ENCODE measurements at regions not wholly inside any gene's neighbourhood (a gene's known extent, or its start where the extent isn't known, plus 50 kb on each side); places are given as distances from the start of the nearest gene placed in this dataset.
A peak's percentile ranks its signal among the peaks of the same experiment; 100 is the strongest.

DNA sequence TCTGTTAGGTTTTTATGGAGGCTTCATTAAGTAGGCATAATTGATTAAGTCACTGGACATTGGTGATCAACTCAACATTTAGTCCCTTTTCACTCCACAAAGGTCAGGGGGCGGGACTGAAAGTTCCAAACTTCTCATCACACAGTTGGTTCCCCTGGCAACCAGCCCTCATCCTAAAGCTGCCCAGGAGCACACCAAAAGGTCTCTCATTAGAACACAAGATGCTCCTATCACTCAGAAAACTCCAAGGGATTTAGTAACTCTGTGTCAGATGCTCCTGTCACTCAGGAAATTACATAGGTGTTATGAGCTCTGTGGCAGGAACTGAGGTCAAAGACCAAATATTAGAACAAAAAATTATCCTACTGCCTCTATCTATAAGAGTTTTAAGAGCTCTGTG, 321.5 kb downstream of the OTOL1 start:
- DNase-seq = no peak

DNA sequence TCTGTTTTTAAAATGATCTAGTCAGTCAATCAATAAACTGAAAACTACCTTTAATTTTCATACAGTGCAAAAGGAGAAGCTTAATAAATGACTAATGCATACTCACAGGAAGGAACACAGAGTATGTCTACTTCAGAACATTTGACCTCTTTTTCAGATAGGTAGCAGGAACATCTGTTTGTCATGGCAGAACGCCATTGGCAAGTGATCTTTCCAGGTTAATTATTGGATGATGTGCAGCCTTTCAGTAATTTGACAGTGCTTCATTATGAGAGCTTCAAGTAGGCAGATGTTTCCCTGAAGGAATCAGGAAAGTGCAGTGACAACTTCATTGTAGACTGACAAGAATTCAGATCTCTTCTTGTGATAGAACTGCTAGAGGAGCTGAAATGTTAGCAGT, 325.0 kb downstream of the OTOL1 start:
- no peak for DNase-seq

DNA sequence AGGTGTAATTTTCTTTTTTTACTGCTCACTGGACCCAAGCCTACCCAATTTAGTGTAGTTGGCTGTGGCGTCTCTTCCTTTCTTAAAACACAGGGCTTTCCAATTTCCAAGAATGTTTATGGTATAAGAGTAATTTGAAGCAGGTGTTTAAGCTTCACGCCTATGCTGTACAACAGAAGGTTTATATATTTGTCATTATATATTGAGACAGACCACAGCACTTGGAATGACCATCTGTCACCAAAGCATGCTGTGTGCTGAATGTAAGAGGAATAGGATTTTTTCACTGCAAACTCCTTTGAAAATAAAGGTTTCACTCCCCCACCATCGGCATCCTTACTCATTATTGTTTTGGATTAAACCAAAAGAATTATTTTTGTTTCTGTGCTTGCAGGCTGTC, 325.7 kb downstream of the OTOL1 start:
- no peak for DNase-seq

DNA sequence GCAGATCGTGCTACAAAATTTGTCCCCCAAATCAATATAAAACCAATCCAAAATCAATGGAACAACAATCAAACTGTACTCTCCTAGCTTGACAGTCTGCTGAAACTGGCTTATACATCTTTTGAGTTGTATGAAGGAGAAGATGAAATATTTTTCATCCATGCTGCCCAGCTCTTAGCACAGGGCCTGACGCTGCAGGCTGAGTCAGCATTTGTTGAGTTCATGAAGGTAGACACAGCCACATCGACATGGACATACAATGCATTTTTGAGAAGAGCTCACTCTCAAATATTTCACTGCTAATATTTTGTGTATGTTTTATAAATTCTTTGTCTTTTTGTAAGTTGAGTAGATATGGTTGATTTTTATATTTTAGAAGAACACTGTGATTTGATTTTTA, 327.3 kb downstream of the OTOL1 start:
- DNase-seq = no peak

DNA sequence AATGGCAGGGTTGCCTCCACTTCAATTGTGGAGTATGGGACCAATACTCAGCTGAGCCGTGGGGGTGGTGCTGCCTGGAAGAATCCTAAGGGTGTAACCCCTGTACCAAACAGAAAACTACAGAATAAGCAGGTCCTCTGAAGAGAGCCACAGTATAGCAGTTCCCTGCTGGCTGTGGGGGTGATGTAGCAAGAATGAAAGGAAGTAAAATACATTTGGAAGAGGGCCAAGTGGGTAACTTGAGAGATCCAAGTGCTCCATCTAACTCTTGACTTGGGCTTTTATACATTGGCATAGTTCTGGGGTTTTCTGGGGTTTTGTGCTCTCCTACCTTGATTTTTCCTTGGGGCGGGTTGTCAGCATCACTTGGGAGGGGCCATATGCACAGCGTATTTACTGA, 341.4 kb downstream of the OTOL1 start:
- no peak for DNase-seq

DNA sequence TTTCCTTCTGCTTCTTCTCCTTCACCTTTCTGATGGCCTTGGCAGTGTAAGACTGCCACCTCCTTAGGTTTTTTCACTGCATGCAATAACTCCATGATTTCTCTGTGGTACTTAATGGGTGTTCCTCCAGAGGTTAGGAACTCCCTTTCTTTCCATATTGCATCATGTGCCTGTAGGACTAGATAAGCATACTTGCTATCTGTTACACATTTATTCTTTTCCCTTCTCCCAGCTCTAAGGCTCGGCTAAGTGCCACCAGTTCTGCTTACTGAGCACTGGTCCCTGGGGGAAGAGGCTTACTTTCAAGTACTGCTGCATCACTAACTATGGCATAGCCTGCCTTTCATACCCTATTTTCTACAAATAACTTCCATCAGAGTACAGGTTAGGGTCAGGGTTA, 351.8 kb downstream of the OTOL1 start:
- DNase-seq = no peak

DNA sequence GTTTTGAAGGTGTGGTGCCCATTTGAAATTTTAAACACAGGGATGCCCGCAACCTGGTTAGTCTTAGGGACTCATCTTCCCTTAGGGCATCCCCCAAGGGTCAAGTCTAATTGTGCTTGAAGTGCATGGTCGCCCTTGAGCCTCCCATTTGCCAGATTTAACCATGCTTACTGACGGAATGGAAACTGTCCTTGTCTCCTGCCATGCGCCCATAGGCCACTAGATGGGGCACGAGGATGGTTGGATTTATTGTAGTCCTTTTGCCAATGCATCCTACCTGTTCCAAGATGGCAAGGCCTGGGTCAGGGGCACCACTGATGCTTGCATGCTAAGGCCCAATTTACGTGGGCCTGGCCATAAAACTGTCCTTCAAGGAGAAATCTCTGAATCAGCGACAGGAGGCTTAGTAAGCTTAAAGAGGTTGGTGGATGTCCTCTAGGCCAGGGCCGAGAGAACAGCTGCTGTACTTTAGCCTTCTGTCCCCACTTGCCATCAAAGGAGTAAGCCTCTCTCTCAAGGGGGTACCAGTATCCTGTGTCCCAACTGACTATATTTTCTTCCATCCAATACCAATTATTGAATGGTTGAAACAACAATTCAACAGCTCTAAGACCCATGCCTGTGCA, 355.4 kb downstream of the OTOL1 start:
- DNase-seq = peak; percentile 62 to 67

DNA sequence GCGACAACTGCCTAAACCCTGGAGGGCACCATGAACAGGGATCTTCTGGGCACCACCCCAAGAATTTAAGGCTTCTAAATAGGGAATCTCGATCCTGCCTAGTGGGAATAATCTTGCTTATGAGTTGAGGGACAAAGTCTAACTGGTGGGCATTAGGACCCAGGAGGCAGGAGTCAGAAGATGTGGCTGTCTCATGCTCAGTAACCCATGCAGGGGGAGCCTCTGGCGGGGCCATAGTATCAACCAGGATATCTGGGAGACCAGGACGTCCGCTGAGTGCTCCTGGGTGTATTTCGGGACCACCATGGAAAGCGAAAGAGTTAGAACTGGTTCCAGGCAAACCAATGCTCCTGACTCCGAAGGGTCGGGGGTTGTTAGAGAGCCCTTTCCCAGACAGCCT, 356.1 kb downstream of the OTOL1 start:
- no peak for DNase-seq

DNA sequence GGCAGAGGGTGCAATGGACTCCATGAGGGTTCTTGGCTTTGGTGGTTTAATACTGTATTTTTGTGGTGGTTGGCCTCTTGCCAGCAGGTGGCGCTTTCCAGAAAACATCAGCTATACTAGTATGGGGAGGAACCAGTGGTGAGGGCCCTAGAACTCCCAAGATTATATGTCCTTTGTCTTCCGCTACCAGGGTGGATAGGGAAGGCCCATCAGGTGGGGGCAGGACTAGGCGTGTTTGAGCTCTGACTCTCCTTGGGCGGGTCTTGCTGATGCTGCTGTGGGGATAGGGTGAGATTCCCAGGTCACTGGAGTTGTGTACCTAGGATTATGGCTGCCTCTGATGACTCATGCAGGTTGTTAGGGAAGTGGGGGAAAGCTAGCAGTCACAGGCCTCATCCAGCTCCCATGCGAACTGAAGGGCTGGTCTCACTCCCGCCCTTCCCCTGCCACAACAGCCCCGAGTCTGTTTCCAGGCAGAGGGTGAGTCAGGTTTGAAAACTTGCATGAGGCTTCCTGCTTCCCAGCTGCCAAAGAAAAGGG, 357.7 kb downstream of the OTOL1 start:
- DNase-seq = peak; percentile 22 to 35

DNA sequence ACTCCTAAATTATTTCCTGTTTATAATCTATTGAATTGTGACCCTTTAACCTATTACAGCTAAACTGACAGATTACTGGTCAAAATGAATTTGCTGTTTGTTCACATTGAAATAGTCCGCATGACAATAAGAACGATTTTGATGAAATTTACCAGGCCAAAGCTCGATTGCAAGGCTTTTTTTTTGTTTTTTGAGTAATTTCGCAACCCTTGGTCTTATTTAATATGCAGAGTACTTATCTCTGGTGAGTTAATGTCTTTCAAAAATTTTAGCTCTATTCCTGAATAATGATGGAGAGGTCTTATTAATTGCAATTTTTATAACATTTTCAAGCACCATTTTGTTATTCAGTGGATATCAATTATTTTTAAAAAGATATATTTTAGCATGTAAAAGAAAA, 362.4 kb downstream of the OTOL1 start:
- no peak for DNase-seq

DNA sequence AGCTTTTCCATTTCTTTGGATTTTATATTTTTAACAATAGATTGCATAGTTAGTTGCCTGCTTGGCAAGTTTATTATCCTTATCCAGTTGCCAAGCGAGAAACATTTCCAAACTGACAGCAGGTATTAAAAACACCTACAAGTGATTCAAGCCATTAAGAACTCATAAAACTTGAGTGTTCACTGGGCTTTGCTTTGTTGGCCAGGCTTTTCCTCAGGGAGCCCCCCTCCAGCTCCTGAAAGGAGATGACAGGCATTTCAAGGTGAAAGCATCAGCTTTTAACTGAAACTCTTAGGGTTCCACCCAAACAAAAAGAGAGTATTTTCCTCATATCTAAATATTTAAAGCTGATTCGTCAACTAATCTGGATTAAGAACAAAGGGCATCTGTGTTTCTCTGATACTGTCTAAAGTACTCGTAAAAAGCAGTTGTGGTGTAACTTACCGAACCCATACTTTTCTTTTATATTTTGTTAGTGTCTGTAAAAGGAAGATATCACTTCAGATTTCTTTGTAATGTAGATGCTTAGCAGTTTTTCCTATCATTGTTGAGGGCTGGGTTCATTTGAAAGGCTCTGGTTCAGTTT, 363.4 kb downstream of the OTOL1 start:
- DNase-seq = no peak

DNA sequence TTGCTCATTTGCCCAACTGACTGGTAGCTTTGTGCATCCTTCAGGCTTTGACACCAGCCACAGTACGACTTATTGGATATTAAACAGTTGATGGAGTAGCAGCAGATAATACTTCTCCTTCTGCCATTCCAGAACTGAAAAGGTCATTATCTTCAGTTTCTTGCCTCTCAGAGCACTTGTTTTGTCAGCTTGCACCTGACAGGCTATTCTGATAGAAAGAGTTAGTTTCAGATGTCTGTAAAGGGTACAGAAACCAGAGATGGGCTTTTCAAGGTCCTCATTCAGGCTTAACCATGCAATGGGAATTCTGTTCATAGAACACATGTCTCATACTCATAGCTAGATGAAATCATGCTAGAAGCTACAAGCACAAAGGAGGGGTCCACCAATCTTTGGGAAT, 367.2 kb downstream of the OTOL1 start:
- no peak for DNase-seq

DNA sequence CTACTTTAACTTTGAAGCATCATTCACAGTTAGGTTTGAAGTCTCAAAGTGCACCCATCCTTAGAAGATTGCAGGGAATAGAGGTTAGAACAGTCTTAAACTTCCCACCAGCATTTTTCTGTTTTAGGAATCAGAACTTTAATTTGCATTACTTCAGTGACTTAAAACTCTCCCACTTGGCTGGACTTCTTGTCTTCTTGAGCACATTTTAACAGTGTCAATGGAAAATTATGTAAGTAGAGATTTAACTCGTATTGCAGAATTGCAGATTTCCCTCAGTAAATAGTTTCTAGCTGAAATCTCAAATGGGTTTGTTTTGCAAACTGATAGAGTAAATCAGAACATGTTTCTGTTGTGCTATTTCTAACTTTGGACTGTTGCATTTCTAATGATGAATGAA, 369.6 kb downstream of the OTOL1 start:
- DNase-seq = no peak

DNA sequence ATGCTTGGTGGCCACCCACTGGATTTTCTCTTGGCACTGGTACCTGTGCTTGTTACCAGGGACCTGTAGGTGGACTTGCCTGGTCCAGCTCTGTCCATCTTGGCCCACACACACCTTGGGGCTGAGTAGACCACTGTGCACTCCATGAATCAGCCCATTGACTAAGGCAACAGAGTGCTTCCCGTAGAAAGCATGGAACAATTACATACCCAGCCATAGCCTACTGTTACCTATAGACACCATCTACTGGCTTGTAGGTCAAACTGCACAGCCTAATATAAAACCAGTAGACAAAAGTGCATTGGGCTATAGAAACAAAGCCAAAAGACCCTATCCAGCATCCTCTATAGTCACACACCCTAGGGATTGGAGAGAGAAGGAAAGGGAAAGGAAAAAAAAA, 378.9 kb downstream of the OTOL1 start:
- no peak for DNase-seq

DNA sequence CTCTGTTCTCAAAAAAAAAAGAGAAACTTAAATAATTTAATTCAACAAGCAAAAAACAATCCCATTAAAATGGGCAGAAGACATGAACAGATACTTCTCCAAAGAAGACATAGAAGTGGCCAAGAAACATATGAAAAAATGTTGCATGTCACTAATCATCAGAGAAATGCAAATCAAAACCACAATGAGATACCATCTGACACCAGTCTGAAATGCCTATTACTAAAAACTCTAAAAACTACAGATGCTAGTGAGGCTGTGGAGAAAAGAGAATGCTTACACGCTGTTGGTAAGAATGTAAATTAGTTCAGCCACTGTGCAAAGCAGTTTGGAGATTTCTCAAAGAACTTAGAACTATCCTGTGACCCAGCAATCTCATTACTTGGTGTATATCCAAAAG, 382.9 kb downstream of the OTOL1 start:
- no peak for DNase-seq

DNA sequence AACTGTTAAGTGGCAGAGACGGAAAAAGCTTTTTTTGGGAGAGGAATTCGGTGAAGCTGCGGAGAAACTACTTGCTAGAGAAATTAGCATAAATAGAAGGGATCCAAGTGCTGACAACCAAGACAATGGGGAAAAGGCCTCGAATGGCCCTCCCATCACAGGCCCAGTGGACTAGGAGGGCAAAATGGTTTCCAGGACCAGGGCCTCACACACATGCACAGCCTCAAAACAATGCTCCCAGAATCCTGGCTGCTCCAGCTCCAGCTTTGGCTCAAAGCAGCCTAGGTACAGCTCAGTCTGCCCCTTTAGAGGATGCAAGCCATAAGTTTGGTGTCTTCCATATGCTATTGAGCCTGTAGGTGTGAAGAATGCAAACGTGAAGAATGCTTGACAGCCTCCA, 388.2 kb downstream of the OTOL1 start:
- no peak for DNase-seq

DNA sequence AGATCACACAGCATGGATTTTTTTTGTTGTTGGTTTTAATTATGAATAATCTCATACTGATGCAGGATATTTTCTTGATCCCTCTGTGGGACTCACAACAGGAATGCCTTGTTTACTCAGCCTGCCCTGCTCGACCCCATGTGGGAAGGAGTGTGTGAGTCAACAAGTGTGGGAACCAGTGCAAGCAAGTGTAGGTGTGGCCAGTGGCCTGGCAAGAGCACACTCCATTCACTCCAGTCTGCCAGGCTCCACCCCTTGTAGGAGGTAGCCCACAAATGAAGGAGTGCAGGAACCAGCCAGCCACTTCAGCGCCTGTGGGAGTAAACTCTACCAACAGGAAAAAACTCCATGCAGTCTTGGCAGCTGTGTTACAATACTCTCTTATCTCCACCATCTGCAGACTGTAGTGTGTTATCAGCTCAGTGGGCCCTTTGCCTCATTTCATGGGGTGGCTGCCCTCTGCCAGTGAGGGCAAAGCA, 393.6 kb downstream of the OTOL1 start:
- no peak for DNase-seq

DNA sequence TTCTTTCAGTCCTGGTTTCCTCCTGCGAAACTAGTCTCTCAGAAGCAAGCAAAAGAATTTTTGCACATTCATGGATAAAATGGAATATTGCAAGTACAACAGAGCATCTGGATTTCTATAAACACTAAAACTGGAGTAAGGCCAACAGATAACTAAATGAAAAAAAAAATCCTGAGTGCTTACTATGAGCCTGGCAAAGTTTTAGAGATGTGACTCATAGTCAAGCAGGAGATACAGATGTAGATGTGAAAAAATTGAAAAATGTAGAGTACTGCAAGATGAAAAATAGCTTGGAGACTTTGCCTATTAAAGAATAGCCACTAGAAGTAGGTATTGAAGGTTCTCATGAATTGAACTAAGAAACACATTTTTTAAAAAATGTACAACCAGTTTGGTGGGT, 397.4 kb downstream of the OTOL1 start:
- no peak for DNase-seq

DNA sequence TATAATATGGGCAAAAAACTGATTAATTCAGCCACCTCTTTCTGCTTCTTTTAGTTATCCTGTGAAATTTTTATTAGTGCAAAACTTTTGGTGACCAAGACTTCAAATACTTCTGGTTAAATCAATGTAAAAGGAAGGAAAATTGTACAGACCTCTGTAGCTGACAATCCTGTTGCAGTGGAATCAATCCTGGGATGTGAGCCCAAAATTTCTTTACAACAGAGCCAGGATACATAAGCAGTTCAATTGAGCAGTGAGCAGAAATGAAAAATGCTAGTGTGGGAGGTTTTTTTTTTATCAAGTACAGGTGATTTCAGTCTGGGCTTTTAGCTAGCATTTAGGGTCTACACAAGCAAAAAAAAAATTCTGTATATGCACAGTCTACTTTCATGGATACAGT, 398.0 kb downstream of the OTOL1 start:
- DNase-seq = no peak

DNA sequence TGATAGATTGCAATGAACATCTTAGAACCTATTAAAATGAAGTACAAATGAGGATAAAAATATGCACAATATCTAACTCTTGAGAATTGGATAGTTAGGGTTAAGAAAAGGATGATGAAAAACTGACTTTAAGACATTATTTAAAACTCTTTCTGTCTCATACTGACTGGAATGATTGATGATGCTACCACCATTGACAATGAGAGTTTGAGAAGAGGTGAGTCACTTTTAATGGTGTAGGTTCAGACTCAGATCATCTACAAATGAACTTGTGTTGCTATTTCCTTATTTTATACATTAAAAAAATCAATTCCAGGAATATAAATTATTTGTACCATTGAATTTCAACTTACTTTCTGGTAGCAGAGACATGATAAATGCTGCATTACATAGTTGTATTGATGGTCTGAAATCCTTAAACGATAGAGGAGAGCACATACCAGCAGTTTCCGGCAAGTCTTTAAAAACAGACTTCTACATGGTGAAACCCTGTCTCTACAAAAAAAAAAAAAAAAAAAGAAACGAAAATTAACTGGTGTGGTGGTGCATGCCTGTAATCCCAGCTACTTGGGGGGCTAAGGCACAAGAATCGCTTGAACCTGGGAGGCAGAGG, 409.0 kb downstream of the OTOL1 start:
- no peak for DNase-seq

DNA sequence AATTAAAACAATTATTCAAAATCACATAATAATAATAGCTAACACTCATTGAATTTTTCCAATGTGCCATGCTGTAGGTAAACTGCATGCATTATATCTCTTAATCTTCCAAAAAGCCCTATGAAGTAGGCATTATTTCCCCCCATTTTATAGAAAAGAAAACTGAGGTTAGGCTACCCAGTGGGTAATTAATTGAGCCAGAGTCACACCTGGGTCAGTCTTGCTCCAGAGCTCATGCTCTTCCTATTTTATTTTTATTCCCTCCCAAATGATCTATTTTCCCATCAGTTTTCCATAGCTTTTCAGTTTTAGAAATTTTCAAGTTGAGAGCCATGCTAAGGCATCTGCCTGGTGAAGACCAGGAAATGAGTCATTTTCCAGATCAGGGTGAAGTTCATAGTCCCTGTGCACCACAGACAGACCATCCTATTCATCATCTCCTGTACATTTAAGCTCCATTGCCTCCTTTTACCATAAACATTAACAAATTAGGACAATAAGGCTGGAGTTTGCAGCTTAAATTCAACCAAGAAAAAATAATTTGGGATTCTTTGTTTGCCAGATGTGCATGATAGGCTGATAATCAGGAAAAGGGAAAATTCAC, 417.3 kb downstream of the OTOL1 start:
- DNase-seq = no peak

DNA sequence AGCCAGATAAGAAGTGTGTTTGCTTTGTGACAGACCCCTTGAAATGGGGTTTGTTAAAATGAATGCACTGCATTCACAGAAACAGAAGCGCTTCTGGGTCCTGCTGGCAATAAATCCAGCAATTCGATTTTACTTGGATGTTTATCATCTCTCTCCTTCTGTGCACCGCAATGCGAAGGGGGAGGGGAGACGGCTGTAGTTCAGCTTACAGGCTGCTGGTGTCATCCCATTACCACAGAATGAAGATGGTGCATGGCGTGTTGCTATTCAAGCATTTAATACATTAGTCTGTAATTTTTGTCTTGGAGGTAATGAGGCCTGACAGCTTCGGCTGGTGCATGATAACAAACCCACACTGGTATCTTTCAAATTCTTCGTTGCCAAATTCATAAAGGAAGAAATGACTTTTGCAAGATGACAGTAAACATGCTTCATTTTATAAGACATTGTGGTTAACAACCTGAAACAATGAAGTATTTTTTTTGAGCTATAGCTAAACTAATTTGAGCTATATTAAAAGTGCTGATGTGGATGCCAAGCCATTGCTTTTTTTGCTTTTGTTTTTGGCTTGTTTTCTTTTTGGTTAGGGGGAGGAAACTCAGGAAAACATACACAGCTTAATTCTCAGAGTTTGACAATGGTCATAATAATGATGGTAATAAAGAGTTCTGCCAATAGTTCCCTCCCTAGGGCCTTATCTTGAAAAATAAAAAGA, 418.3 kb downstream of the OTOL1 start:
- DNase-seq = no peak

DNA sequence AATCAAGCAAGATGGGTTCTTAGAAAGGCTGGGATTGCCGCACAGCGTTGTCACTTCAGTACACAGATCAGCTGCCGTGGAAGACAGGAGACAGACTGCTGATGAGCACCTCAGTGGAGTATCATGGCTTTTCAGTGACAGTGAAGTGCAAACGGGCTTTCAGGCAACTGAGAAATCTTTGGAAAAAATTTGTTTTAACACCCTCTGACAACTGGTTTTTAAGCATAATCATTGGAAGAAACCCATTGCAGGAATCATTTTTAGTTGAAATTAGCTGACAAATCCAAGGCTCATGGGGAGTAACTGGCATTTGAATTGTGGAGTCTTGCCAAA, 418.8 kb downstream of the OTOL1 start:
- no peak for DNase-seq

DNA sequence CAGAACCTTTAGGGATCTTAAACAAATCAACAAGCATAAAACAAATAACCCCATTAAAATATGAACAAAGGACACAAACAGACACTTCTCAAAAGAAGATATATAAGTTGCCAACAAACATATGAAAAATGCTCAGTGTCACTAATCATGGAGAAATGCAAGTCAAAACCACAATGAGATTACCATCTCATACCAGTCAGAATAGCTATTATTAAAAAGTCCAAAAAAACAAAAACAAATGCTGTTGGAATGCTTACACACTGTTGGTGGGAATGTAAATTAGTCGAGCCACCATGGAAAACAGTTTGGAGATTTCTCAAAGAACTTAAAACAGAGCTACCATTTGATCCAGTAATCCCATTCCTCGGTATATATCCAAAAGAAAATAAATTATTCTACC, 423.6 kb downstream of the OTOL1 start:
- no peak for DNase-seq

Measured in activated T-cell treated with anti-CD3 and anti-CD28 coated beads, Interleukin-2, amount 50 U/mL, for 48 hours (primary cell).